Activated T-helper 17 cell treated with anti-CD3 and anti-CD28 coated beads, Interleukin-2, amount 50 U/mL, for 72 hours (primary cell): ENCODE measurements at regions not wholly inside any gene's neighbourhood (a gene's known extent, or its start where the extent isn't known, plus 50 kb on each side); places are given as distances from the start of the nearest gene placed in this dataset.
"Not testable (repeated sequence)": the region's sequence is repeated elsewhere in the genome, so short reads cannot be mapped to it uniquely, and the experiment has no call there.

Source experiments
- ATAC-seq: fragments of 150-1000 bp; cut with Tn5 transposase; replicated peaks from 2 replicates; pipeline ENCODE4 v1.10.0; 2021; ENCODE audit warnings: mild to moderate bottlenecking, moderate library complexity
- H3K27ac Mint-ChIP-seq: one replicate; pipeline ENCODE4 v1.8.0; 2022; ENCODE audit warnings: mixed read lengths
- H3K27me3 Mint-ChIP-seq: one replicate; pipeline ENCODE4 v1.8.0; 2022; ENCODE audit warnings: mixed read lengths
- H3K36me3 Mint-ChIP-seq: one replicate; pipeline ENCODE4 v1.8.0; 2022; ENCODE audit warnings: low read depth, mild to moderate bottlenecking, mixed read lengths
- H3K4me1 Mint-ChIP-seq: one replicate; pipeline ENCODE4 v1.8.0; 2022; ENCODE audit warnings: mixed read lengths
- H3K4me3 Mint-ChIP-seq: one replicate; pipeline ENCODE4 v1.8.0; 2022; ENCODE audit warnings: mild to moderate bottlenecking, mixed read lengths
- H3K9me3 Mint-ChIP-seq: one replicate; pipeline ENCODE4 v1.8.0; 2022; ENCODE audit warnings: mixed read lengths

GRCh38 chr16:48081656-48082055 lies 74.1 kb downstream of the ABCC12 start:
- H3K27ac Mint-ChIP-seq, result no peak overlapping the region
- H3K9me3 Mint-ChIP-seq, result peaks cover 3% of the 10 kb centered on the region
- H3K27me3 Mint-ChIP-seq, result peaks cover 23% of the 10 kb centered on the region
- no peaks in the 10 kb centered on the region for H3K4me1 Mint-ChIP-seq
- ATAC-seq, result no peak
- H3K36me3 Mint-ChIP-seq, result no peaks in the 10 kb centered on the region
- no peak overlapping the region for H3K4me3 Mint-ChIP-seq

GRCh38 chr16:48076455-48077012 lies 79.3 kb downstream of the ABCC12 start:
- no peak overlapping the region for H3K4me3 Mint-ChIP-seq
- H3K36me3 Mint-ChIP-seq, result no peaks in the 10 kb centered on the region
- no peaks in the 10 kb centered on the region for H3K4me1 Mint-ChIP-seq
- no peak for ATAC-seq
- peaks cover 24% of the 10 kb centered on the region for H3K27me3 Mint-ChIP-seq
- H3K9me3 Mint-ChIP-seq, result peaks cover 3% of the 10 kb centered on the region
- H3K27ac Mint-ChIP-seq, result no peak overlapping the region

GRCh38 chr16:48075398-48075797 lies 80.4 kb downstream of the ABCC12 start:
- no peak overlapping the region for H3K27ac Mint-ChIP-seq
- peaks cover 24% of the 10 kb centered on the region for H3K27me3 Mint-ChIP-seq
- ATAC-seq, result no peak
- H3K36me3 Mint-ChIP-seq, result no peaks in the 10 kb centered on the region
- no peak overlapping the region for H3K4me3 Mint-ChIP-seq
- no peaks in the 10 kb centered on the region for H3K4me1 Mint-ChIP-seq
- H3K9me3 Mint-ChIP-seq, result peaks cover 3% of the 10 kb centered on the region

GRCh38 chr16:48067388-48067787 lies 88.4 kb downstream of the ABCC12 start:
- ATAC-seq, result no peak
- no peak overlapping the region for H3K4me3 Mint-ChIP-seq
- no peaks in the 10 kb centered on the region for H3K36me3 Mint-ChIP-seq
- H3K9me3 Mint-ChIP-seq, result no peaks in the 10 kb centered on the region
- H3K27me3 Mint-ChIP-seq, result peaks cover 22% of the 10 kb centered on the region
- no peak overlapping the region for H3K27ac Mint-ChIP-seq
- H3K4me1 Mint-ChIP-seq, result no peaks in the 10 kb centered on the region

- Mint-ChIP-seq H3K9me3 (no peaks in the 10 kb centered on the region), H3K27me3 (peaks cover 18% of the 10 kb centered on the region), H3K4me3 (no peak overlapping the region), H3K4me1 (no peaks in the 10 kb centered on the region), H3K36me3 (no peaks in the 10 kb centered on the region), H3K27ac (no peak overlapping the region)
- no peak for ATAC-seq
These were observed 90.8 kb downstream of the ABCC12 start for GRCh38 chr16:48064971-48065370.

GRCh38 chr16:48062681-48063080 lies 93.1 kb downstream of the ABCC12 start:
- Mint-ChIP-seq H3K4me1 (no peaks in the 10 kb centered on the region), H3K36me3 (no peaks in the 10 kb centered on the region), H3K9me3 (no peaks in the 10 kb centered on the region), H3K4me3 (no peak overlapping the region), H3K27ac (no peak overlapping the region), H3K27me3 (peaks cover 12% of the 10 kb centered on the region)
- no peak for ATAC-seq

GRCh38 chr16:48059936-48060335 lies 95.9 kb downstream of the ABCC12 start:
- Mint-ChIP-seq H3K4me3 (no peak overlapping the region), H3K27ac (no peak overlapping the region), H3K27me3 (peaks cover 9% of the 10 kb centered on the region), H3K4me1 (no peaks in the 10 kb centered on the region), H3K36me3 (no peaks in the 10 kb centered on the region), H3K9me3 (no peaks in the 10 kb centered on the region)
- no peak for ATAC-seq

GRCh38 chr16:48059190-48059589 lies 96.6 kb downstream of the ABCC12 start:
- not testable (repeated sequence) for H3K4me1 Mint-ChIP-seq, H3K36me3 Mint-ChIP-seq, ATAC-seq, H3K4me3 Mint-ChIP-seq, H3K9me3 Mint-ChIP-seq, H3K27ac Mint-ChIP-seq
- peaks cover 11% of the 10 kb centered on the region for H3K27me3 Mint-ChIP-seq

GRCh38 chr16:48057048-48057447 lies 98.7 kb downstream of the ABCC12 start:
- ATAC-seq, result no peak

GRCh38 chr16:48054881-48055601 lies 100.8 kb downstream of the ABCC12 start:
- ATAC-seq, result peak; percentile 55
- no peaks in the 10 kb centered on the region for H3K9me3 Mint-ChIP-seq
- H3K27me3 Mint-ChIP-seq, result peaks cover 9% of the 10 kb centered on the region
- H3K4me3 Mint-ChIP-seq, result no peak overlapping the region
- H3K4me1 Mint-ChIP-seq, result no peaks in the 10 kb centered on the region
- H3K27ac Mint-ChIP-seq, result no peak overlapping the region
- no peaks in the 10 kb centered on the region for H3K36me3 Mint-ChIP-seq

More at GRCh38 chr16:48057048-48057447, 98.7 kb downstream of the ABCC12 start:
- Mint-ChIP-seq H3K4me1 (no peaks in the 10 kb centered on the region), H3K27ac (no peak overlapping the region), H3K27me3 (peaks cover 6% of the 10 kb centered on the region), H3K9me3 (no peaks in the 10 kb centered on the region), H3K36me3 (no peaks in the 10 kb centered on the region), H3K4me3 (no peak overlapping the region)

GRCh38 chr16:48053418-48053745 lies 102.4 kb downstream of the ABCC12 start:
- Mint-ChIP-seq H3K36me3 (no peaks in the 10 kb centered on the region), H3K9me3 (no peaks in the 10 kb centered on the region), H3K4me3 (no peak overlapping the region), H3K4me1 (no peaks in the 10 kb centered on the region), H3K27ac (no peak overlapping the region), H3K27me3 (peaks cover 9% of the 10 kb centered on the region)
- no peak for ATAC-seq

GRCh38 chr16:48052731-48053417 lies 102.9 kb downstream of the ABCC12 start:
- Mint-ChIP-seq H3K9me3 (no peaks in the 10 kb centered on the region), H3K4me3 (no peak overlapping the region), H3K27me3 (peaks cover 9% of the 10 kb centered on the region), H3K27ac (no peak overlapping the region), H3K36me3 (no peaks in the 10 kb centered on the region), H3K4me1 (no peaks in the 10 kb centered on the region)
- ATAC-seq, result no peak

- H3K27ac Mint-ChIP-seq, result no peak overlapping the region
- H3K36me3 Mint-ChIP-seq, result no peaks in the 10 kb centered on the region
- H3K27me3 Mint-ChIP-seq, result peaks cover 14% of the 10 kb centered on the region
- no peaks in the 10 kb centered on the region for H3K9me3 Mint-ChIP-seq
- H3K4me1 Mint-ChIP-seq, result no peaks in the 10 kb centered on the region
- no peak overlapping the region for H3K4me3 Mint-ChIP-seq
- ATAC-seq, result no peak
These were observed 104.9 kb downstream of the ABCC12 start for GRCh38 chr16:48050871-48051270.

GRCh38 chr16:48049847-48050246 lies 105.9 kb downstream of the ABCC12 start:
- Mint-ChIP-seq H3K9me3 (no peaks in the 10 kb centered on the region), H3K36me3 (no peaks in the 10 kb centered on the region), H3K4me3 (no peak overlapping the region), H3K27me3 (peaks cover 18% of the 10 kb centered on the region), H3K4me1 (no peaks in the 10 kb centered on the region), H3K27ac (no peak overlapping the region)
- ATAC-seq, result no peak

GRCh38 chr16:48047720-48048119 lies 108.1 kb downstream of the ABCC12 start:
- Mint-ChIP-seq H3K27me3 (peaks cover 14% of the 10 kb centered on the region), H3K4me1 (no peaks in the 10 kb centered on the region), H3K27ac (no peak overlapping the region), H3K4me3 (no peak overlapping the region), H3K9me3 (no peaks in the 10 kb centered on the region), H3K36me3 (no peaks in the 10 kb centered on the region)
- no peak for ATAC-seq
